ENCODE measurements at regions not wholly inside any gene's neighbourhood (a gene's known extent, or its start where the extent isn't known, plus 50 kb on each side); places are given as distances from the start of the nearest gene placed in this dataset.

- TF ChIP-seq CHD7 (IDR thresholded peaks at IDR 0.05; ENCODE audit: insufficient replicate concordance, low read length) = no peak
- TF ChIP-seq RNF2 (IDR thresholded peaks at IDR 0.05; ENCODE audit: borderline replicate concordance, low read depth, low read length, missing control alignments, poor library complexity, severe bottlenecking) = no peak
- no peak for TF ChIP-seq RXRA (IDR thresholded peaks at IDR 0.05; ENCODE audit: insufficient read depth, low read depth, low read length)
- TF ChIP-seq KDM1A (IDR thresholded peaks at IDR 0.05; ENCODE audit: borderline replicate concordance, low read length) = no peak
- TF ChIP-seq RBBP5 (IDR thresholded peaks at IDR 0.05; ENCODE audit: borderline replicate concordance, low read depth, low read length) = no peak
- TF ChIP-seq GTF2F1 (IDR thresholded peaks at IDR 0.05; ENCODE audit: borderline replicate concordance, low read depth, low read length) = no peak
- TF ChIP-seq JUN (IDR thresholded peaks at IDR 0.05; ENCODE audit: low read depth, low read length) = no peak
- TF ChIP-seq USF2 (IDR thresholded peaks at IDR 0.05; ENCODE audit: low read length) = no peak
- TF ChIP-seq SP4 (IDR thresholded peaks at IDR 0.05; ENCODE audit: low read length) = no peak
- no peak for TF ChIP-seq TAF7 (optimal IDR thresholded peaks at IDR 0.05; ENCODE audit: borderline replicate concordance, low read depth, low read length)
These were observed 117.3 kb upstream of the CDK6 start (continued) for GRCh38 chr7:92953657-92954056.
